ENCODE measurements at regions not wholly inside any gene's neighbourhood (a gene's known extent, or its start where the extent isn't known, plus 50 kb on each side); places are given as distances from the start of the nearest gene placed in this dataset.

DNA sequence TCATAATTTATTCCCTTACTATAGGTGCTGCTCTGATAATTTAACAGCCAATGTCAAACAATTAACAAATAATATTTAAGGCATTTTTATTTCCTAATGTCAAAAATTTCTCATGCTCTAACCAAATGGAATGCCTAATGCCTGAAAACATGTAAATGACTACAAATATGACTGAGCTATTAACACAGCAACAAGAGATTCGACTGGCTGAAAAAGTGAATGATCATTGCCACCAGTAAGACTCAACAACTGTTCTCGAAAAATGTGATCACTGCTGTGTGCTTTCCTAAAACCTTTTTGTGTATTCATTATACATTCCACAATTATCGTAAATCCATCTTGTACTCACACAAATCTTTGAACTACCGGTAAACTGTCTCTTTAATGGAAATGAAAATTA lies 118.7 kb downstream of the NPY start:
- no peak overlapping the region for H3K4me2 ChIP-seq (ENCODE audit: extremely low read depth, insufficient read depth, low read length)
- no peak overlapping the region for H3K4me3 ChIP-seq (replicated peaks in 1 of 4; ENCODE audit: control extremely low read depth in 1 of 4, insufficient read depth in 1 of 4, low read depth in 3 of 4, low read length in 4 of 4)
- H3K79me2 ChIP-seq (ENCODE audit: control insufficient read depth, insufficient read depth, low read length): no peaks in the 10 kb centered on the region
- no peaks in the 10 kb centered on the region for H3K9me3 ChIP-seq (ENCODE audit: control insufficient read depth, insufficient read depth, low read depth, low read length)
- no peak overlapping the region for H2AFZ ChIP-seq (ENCODE audit: low read length)
- H3K36me3 ChIP-seq (ENCODE audit: control insufficient read depth, insufficient read depth, low read length): no peaks in the 10 kb centered on the region
- TF ChIP-seq, protein P1, sequence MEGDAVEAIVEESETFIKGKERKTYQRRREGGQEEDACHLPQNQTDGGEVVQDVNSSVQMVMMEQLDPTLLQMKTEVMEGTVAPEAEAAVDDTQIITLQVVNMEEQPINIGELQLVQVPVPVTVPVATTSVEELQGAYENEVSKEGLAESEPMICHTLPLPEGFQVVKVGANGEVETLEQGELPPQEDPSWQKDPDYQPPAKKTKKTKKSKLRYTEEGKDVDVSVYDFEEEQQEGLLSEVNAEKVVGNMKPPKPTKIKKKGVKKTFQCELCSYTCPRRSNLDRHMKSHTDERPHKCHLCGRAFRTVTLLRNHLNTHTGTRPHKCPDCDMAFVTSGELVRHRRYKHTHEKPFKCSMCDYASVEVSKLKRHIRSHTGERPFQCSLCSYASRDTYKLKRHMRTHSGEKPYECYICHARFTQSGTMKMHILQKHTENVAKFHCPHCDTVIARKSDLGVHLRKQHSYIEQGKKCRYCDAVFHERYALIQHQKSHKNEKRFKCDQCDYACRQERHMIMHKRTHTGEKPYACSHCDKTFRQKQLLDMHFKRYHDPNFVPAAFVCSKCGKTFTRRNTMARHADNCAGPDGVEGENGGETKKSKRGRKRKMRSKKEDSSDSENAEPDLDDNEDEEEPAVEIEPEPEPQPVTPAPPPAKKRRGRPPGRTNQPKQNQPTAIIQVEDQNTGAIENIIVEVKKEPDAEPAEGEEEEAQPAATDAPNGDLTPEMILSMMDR (conservative IDR thresholded peaks at IDR 0.05 in 1 of 2, IDR thresholded peaks at IDR 0.05 in 1 of 2; ENCODE audit: low read depth in 1 of 2, low read length in 2 of 2): no peak
- no peak for TF ChIP-seq EZH2 (IDR thresholded peaks at IDR 0.05; ENCODE audit: low read length, missing control alignments)
- no peaks in the 10 kb centered on the region for H3K4me1 ChIP-seq (ENCODE audit: control insufficient read depth, extremely low read depth, insufficient read depth, low read length)
- no peak overlapping the region for H3K9ac ChIP-seq (ENCODE audit: insufficient read depth, low read length)
- no peaks in the 10 kb centered on the region for H4K20me1 ChIP-seq (ENCODE audit: control insufficient read depth, extremely low read depth, insufficient read depth, low read length)
- no peak overlapping the region for H3K27ac ChIP-seq (ENCODE audit: insufficient read depth, low read length)
- DNase-seq (ENCODE audit: low read depth in 2 of 2): no peak
- H3K27me3 ChIP-seq (ENCODE audit: control insufficient read depth, insufficient read depth, low read length): no peaks in the 10 kb centered on the region

DNA sequence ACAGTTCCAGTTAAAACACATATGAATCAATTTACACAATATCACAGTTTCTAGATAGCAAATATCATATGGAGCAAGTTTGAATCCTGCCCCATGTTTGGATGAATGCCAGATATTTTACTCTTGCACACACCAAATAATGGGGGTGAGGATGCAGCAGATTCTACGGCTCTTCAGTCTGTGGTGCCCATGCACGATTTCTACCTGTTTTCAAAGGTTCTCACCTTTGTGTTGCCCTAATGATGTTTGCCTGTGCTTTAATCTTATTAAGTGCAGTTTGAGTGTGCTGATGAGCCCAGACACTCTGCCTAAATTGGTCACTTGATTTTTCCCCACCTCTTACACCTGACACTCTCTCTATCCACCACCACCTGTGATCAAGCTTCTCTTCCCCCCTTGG lies 119.6 kb downstream of the NPY start:
- H3K27me3 ChIP-seq (ENCODE audit: control insufficient read depth, insufficient read depth, low read length): no peaks in the 10 kb centered on the region
- H4K20me1 ChIP-seq (ENCODE audit: control insufficient read depth, extremely low read depth, insufficient read depth, low read length): no peaks in the 10 kb centered on the region
- no peaks in the 10 kb centered on the region for H3K36me3 ChIP-seq (ENCODE audit: control insufficient read depth, insufficient read depth, low read length)
- H2AFZ ChIP-seq (ENCODE audit: low read length): no peak overlapping the region
- H3K4me2 ChIP-seq (ENCODE audit: extremely low read depth, insufficient read depth, low read length): no peak overlapping the region
- no peak overlapping the region for H3K27ac ChIP-seq (ENCODE audit: insufficient read depth, low read length)
- no peak overlapping the region for H3K4me3 ChIP-seq (replicated peaks in 1 of 4; ENCODE audit: control extremely low read depth in 1 of 4, insufficient read depth in 1 of 4, low read depth in 3 of 4, low read length in 4 of 4)
- no peaks in the 10 kb centered on the region for H3K4me1 ChIP-seq (ENCODE audit: control insufficient read depth, extremely low read depth, insufficient read depth, low read length)
- H3K79me2 ChIP-seq (ENCODE audit: control insufficient read depth, insufficient read depth, low read length): no peaks in the 10 kb centered on the region
- DNase-seq (ENCODE audit: low read depth in 2 of 2): no peak
- TF ChIP-seq, protein P1 (conservative IDR thresholded peaks at IDR 0.05 in 1 of 2, IDR thresholded peaks at IDR 0.05 in 1 of 2; ENCODE audit: low read depth in 1 of 2, low read length in 2 of 2): no peak
- TF ChIP-seq EZH2 (IDR thresholded peaks at IDR 0.05; ENCODE audit: low read length, missing control alignments): no peak
- H3K9me3 ChIP-seq (ENCODE audit: control insufficient read depth, insufficient read depth, low read depth, low read length): no peaks in the 10 kb centered on the region
- H3K9ac ChIP-seq (ENCODE audit: insufficient read depth, low read length): no peak overlapping the region

DNA sequence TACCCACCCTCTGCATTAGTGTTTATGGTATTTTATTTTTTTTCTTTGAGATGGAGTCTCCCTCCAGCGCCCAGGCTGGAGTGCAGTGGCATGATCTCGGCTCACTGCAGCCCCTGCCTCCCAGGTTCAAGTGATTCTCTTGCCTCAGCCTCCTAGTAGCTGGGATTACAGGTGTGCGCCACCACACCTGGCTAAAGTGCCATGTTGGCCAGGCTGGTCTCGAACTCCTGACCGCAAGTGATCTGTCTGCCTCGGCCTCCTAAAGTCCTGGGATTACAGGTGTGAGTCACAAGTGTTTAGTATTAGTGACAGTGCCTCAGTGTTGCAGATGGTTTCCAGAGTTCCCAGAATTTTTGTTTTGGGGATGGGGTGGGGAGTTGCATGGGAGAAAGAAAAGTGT lies 120.3 kb downstream of the NPY start:
- Histone ChIP-seq H3K27ac (ENCODE audit: insufficient read depth, low read length) (no peak overlapping the region), H3K27me3 (ENCODE audit: control insufficient read depth, insufficient read depth, low read length) (no peaks in the 10 kb centered on the region), H3K4me1 (ENCODE audit: control insufficient read depth, extremely low read depth, insufficient read depth, low read length) (no peaks in the 10 kb centered on the region), H3K36me3 (ENCODE audit: control insufficient read depth, insufficient read depth, low read length) (no peaks in the 10 kb centered on the region), H3K9ac (ENCODE audit: insufficient read depth, low read length) (no peak overlapping the region), H4K20me1 (ENCODE audit: control insufficient read depth, extremely low read depth, insufficient read depth, low read length) (no peaks in the 10 kb centered on the region), H3K4me3 (replicated peaks in 1 of 4; ENCODE audit: control extremely low read depth in 1 of 4, insufficient read depth in 1 of 4, low read depth in 3 of 4, low read length in 4 of 4) (no peak overlapping the region), H3K4me2 (ENCODE audit: extremely low read depth, insufficient read depth, low read length) (no peak overlapping the region), H3K9me3 (ENCODE audit: control insufficient read depth, insufficient read depth, low read depth, low read length) (no peaks in the 10 kb centered on the region), H3K79me2 (ENCODE audit: control insufficient read depth, insufficient read depth, low read length) (no peaks in the 10 kb centered on the region), H2AFZ (ENCODE audit: low read length) (no peak overlapping the region)
- no peak for TF ChIP-seq EZH2 (IDR thresholded peaks at IDR 0.05; ENCODE audit: low read length, missing control alignments)
- TF ChIP-seq, protein P1 (conservative IDR thresholded peaks at IDR 0.05 in 1 of 2, IDR thresholded peaks at IDR 0.05 in 1 of 2; ENCODE audit: low read depth in 1 of 2, low read length in 2 of 2): no peak
- DNase-seq (ENCODE audit: low read depth in 2 of 2): no peak

Data from fibroblast of lung (primary cell).